ENCODE measurements at regions not wholly inside any gene's neighbourhood (a gene's known extent, or its start where the extent isn't known, plus 50 kb on each side); places are given as distances from the start of the nearest gene placed in this dataset.

DNA sequence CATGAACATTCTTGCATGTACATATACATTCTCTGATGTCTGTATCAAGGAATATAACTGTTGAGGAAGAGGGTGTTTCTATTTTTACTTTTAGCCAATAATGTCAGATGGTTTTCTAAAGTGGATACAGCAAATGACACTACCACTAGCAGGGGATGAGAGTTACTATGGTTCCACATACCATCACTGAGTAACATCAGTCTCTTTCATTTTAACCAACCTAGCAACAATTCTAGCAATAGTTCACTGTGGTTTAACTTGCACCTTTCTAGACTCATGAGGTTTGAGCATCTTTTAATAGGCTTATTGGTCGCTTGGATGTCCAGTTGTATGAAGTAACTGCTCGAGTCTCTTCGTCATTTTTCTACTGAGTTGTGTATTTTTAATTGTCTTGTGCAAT, 68.5 kb upstream of the ZNF746 start:
- no peak for ATAC-seq

DNA sequence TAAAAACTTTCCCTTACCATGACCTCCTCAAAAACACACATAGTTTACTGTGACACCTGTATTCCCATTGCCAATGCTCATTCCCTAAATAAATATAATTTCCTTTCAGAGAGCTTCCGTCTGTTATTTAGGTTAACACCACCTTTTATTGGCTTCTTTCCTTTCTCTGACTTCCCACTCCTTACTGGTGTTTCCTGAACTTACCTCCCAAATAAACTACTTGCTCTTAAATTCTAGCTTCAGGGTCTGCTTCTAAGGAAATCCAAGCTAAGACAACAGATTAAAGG, 67.4 kb upstream of the ZNF746 start:
- ATAC-seq (no peak), DNase-seq (no peak)
- no peaks in the 10 kb centered on the region for H3K4me1 ChIP-seq
- H3K27ac ChIP-seq = no peak overlapping the region
- intact Hi-C loops (cut with DNase I) = no loop called here
- no peaks in the 10 kb centered on the region for H3K27me3 ChIP-seq
- peaks cover 29% of the 10 kb centered on the region for H3K36me3 ChIP-seq
- H3K4me3 ChIP-seq = no peak overlapping the region
- peaks cover 16% of the 10 kb centered on the region for H3K9me3 ChIP-seq
- TF ChIP-seq, protein P1, sequence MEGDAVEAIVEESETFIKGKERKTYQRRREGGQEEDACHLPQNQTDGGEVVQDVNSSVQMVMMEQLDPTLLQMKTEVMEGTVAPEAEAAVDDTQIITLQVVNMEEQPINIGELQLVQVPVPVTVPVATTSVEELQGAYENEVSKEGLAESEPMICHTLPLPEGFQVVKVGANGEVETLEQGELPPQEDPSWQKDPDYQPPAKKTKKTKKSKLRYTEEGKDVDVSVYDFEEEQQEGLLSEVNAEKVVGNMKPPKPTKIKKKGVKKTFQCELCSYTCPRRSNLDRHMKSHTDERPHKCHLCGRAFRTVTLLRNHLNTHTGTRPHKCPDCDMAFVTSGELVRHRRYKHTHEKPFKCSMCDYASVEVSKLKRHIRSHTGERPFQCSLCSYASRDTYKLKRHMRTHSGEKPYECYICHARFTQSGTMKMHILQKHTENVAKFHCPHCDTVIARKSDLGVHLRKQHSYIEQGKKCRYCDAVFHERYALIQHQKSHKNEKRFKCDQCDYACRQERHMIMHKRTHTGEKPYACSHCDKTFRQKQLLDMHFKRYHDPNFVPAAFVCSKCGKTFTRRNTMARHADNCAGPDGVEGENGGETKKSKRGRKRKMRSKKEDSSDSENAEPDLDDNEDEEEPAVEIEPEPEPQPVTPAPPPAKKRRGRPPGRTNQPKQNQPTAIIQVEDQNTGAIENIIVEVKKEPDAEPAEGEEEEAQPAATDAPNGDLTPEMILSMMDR (IDR thresholded peaks at IDR 0.05) = no peak

More for the DNA sequence above, 68.5 kb upstream of the ZNF746 start:
- peaks cover 16% of the 10 kb centered on the region for H3K9me3 ChIP-seq
- H3K36me3 ChIP-seq = peaks cover 20% of the 10 kb centered on the region
- no peaks in the 10 kb centered on the region for H3K4me1 ChIP-seq
- TF ChIP-seq, protein P1 (IDR thresholded peaks at IDR 0.05) = no peak
- H3K27ac ChIP-seq = no peak overlapping the region
- intact Hi-C loops (cut with DNase I) = no loop called here
- H3K4me3 ChIP-seq = no peak overlapping the region
- DNase-seq = no peak
- H3K27me3 ChIP-seq = no peaks in the 10 kb centered on the region

DNA sequence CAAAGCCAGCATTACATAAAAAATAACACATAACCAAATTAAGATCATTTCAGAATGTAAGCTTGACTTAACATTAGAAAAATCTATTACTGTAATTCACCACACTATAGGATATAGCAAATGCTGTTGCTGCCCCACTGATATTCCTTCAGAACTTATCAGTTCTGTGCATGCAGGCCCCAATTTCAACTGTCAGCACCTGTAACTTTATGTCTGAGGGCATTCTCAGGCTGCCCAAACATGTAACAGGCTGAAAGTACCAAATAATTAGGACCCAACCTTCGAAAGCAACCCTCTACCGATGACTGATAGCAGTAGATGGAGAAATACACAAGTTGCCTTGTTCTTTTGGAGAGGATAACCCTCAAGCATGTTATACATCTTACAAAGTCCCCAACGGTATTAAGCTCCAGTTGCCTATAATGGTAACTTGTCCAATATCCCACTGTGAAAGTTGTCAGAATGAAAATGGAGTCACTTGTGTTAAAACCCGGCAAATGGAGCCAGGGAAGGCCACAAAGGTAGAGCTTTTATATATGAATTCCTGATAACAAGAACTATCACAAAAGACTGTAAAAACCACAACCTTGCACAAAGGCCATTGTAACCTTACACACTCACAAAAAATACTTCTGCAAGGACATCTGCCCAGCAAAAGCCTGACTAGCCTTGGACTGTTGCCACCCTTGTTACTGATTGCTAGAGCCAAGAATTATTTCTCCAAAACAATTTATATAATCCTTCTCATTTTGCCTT, 66.9 kb upstream of the ZNF746 start:
- intact Hi-C loops (cut with DNase I) = no loop called here
- Histone ChIP-seq H3K9me3 (peaks cover 13% of the 10 kb centered on the region), H3K27ac (no peak overlapping the region), H3K4me3 (no peak overlapping the region), H3K27me3 (no peaks in the 10 kb centered on the region), H3K36me3 (peaks cover 29% of the 10 kb centered on the region), H3K4me1 (no peaks in the 10 kb centered on the region)
- DNase-seq = no peak
- TF ChIP-seq, protein P1 (IDR thresholded peaks at IDR 0.05) = no peak
- no peak for ATAC-seq

DNA sequence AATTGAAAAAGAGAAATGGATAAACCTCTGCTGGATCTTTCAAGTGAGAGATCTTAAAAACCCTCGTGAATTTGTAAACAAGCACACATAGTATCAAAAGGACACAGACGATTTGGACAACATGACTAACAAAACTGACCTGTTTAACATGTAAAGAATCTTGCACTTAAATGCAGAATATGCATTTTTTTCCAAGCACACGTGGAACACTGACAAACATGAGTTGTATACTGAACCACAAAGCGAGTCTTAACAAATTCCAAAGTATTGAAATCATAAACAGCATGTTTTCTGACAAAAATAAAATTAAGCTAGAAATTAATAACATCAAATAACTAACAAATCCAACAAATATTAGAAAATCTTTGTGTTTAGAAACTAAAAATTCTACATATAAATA, 65.0 kb upstream of the ZNF746 start:
- peaks cover 39% of the 10 kb centered on the region for H3K36me3 ChIP-seq
- ATAC-seq (no peak), DNase-seq (no peak)
- peaks cover 5% of the 10 kb centered on the region for H3K9me3 ChIP-seq
- intact Hi-C loops (cut with DNase I) = no loop called here
- no peaks in the 10 kb centered on the region for H3K4me1 ChIP-seq
- TF ChIP-seq, protein P1 (IDR thresholded peaks at IDR 0.05) = no peak
- no peak overlapping the region for H3K27ac ChIP-seq
- no peaks in the 10 kb centered on the region for H3K27me3 ChIP-seq
- H3K4me3 ChIP-seq = no peak overlapping the region

DNA sequence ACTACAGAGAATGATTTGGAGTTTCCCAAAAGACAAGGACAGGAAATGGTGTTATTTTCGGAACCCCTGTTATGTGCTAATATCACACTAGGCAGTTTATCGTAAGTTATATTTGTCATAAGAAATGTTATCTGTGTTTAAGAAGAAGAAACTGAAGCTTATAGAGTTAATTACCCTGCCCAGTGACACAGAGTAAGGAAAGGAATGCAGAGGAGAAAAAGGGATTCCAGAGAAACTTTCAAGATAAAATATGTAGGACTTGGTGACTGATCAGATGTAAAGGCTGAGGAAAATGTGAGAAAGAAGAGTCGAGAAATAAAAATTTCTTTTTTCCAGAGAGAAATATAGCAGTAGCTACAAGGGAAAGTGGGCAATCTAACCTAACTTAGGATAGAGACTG, 63.5 kb upstream of the ZNF746 start:
- TF ChIP-seq, protein P1 (IDR thresholded peaks at IDR 0.05) = no peak
- intact Hi-C loops (cut with DNase I) = no loop called here
- Histone ChIP-seq H3K27ac (no peak overlapping the region), H3K4me1 (no peaks in the 10 kb centered on the region), H3K36me3 (peaks cover 35% of the 10 kb centered on the region), H3K9me3 (peaks cover 5% of the 10 kb centered on the region), H3K27me3 (no peaks in the 10 kb centered on the region), H3K4me3 (no peak overlapping the region)
- DNase-seq = no peak
- ATAC-seq = no peak

DNA sequence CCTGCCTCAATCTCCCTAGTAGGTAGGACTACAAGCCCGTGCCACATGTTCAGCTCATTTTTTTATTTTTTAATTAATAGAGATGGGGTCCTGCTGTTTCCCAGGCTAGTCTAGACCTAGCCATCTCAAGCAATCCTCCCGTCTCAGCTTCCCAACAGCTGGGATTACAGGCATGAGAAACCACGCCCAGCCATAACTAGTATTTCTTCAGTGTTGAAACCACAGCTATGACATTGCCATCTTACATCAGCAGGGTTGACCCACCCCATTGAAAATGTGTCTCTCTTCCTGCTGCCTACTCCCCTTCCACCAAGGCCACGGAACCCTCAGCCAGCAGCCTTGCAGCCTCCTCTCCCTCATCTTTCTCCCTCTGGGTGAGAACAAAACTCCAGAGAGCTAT, 62.1 kb upstream of the ZNF746 start:
- ATAC-seq (no peak), DNase-seq (no peak)
- TF ChIP-seq, protein P1 (IDR thresholded peaks at IDR 0.05) = no peak
- Histone ChIP-seq H3K9me3 (peaks cover 5% of the 10 kb centered on the region), H3K27ac (no peak overlapping the region), H3K36me3 (peaks cover 39% of the 10 kb centered on the region), H3K27me3 (no peaks in the 10 kb centered on the region), H3K4me3 (no peak overlapping the region), H3K4me1 (no peaks in the 10 kb centered on the region)
- intact Hi-C loops (cut with DNase I) = no loop called here
